RWPE2 (cell line): ENCODE measurements at regions not wholly inside any gene's neighbourhood (a gene's known extent, or its start where the extent isn't known, plus 50 kb on each side); places are given as distances from the start of the nearest gene placed in this dataset.

ENCODE experiments used
- ATAC-seq: fragments of 200-7000 bp; cut with Tn5 transposase; 3 replicates; pipeline ENCODE4 v1.9.1; 2021; ENCODE audit warnings: low read depth
- DNase-seq: peaks from one replicate; pipeline ENCODE4 v3.0.0-alpha.2; 2020; ENCODE audit warnings: low spot score
- H3K27ac ChIP-seq: fragments of 450-650 bp; 2 replicates; pipeline ENCODE4 v1.5.1; 2017; ENCODE audit warnings: mild to moderate bottlenecking; ENCODE audit not compliant: poor library complexity, severe bottlenecking
- H3K27me3 ChIP-seq: fragments of 250-450 bp; sonication (Bioruptor Pico); 2 replicates; pipeline ENCODE4 v1.5.1; 2021; ENCODE audit warnings: mild to moderate bottlenecking, moderate library complexity; ENCODE audit not compliant: insufficient read depth, poor library complexity, severe bottlenecking
- H3K36me3 ChIP-seq: fragments of 250-450 bp; sonication (Bioruptor Pico); 2 replicates; pipeline ENCODE4 v1.5.1; 2020; ENCODE audit warnings: low read depth, mild to moderate bottlenecking, moderate library complexity
- H3K4me1 ChIP-seq: fragments of 250-450 bp; sonication (Bioruptor Pico); 2 replicates; pipeline ENCODE4 v1.5.1; 2021; ENCODE audit warnings: mild to moderate bottlenecking, moderate library complexity; ENCODE audit not compliant: insufficient read depth, poor library complexity, severe bottlenecking
- H3K4me3 ChIP-seq: fragments of 250-450 bp; sonication (Bioruptor Pico); 2 replicates; pipeline ENCODE4 v1.5.1; 2021; ENCODE audit warnings: mild to moderate bottlenecking, moderate library complexity; ENCODE audit not compliant: severe bottlenecking
- H3K9me3 ChIP-seq: fragments of 250-450 bp; sonication (Bioruptor Pico); 2 replicates; pipeline ENCODE4 v1.5.1; 2021; ENCODE audit warnings: mild to moderate bottlenecking, moderate library complexity; ENCODE audit not compliant: severe bottlenecking
- TF ChIP-seq, protein P1 (sequence below): fragments of 450-650 bp; IDR thresholded peaks from one replicate; pipeline ENCODE4 v1.5.1; 2017; ENCODE audit warnings: mild to moderate bottlenecking, moderate library complexity; ENCODE audit not compliant: poor library complexity, severe bottlenecking

- H3K27ac ChIP-seq, result no peak overlapping the region
- H3K36me3 ChIP-seq, result no peaks in the 10 kb centered on the region
- DNase-seq, result no peak
- TF ChIP-seq, protein P1, sequence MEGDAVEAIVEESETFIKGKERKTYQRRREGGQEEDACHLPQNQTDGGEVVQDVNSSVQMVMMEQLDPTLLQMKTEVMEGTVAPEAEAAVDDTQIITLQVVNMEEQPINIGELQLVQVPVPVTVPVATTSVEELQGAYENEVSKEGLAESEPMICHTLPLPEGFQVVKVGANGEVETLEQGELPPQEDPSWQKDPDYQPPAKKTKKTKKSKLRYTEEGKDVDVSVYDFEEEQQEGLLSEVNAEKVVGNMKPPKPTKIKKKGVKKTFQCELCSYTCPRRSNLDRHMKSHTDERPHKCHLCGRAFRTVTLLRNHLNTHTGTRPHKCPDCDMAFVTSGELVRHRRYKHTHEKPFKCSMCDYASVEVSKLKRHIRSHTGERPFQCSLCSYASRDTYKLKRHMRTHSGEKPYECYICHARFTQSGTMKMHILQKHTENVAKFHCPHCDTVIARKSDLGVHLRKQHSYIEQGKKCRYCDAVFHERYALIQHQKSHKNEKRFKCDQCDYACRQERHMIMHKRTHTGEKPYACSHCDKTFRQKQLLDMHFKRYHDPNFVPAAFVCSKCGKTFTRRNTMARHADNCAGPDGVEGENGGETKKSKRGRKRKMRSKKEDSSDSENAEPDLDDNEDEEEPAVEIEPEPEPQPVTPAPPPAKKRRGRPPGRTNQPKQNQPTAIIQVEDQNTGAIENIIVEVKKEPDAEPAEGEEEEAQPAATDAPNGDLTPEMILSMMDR, result no peak
- no peaks in the 10 kb centered on the region for H3K9me3 ChIP-seq
- no peaks in the 10 kb centered on the region for H3K27me3 ChIP-seq
- H3K4me3 ChIP-seq, result no peak overlapping the region
- no peaks in the 10 kb centered on the region for H3K4me1 ChIP-seq
- no peak for ATAC-seq
These were observed 1217.7 kb downstream of the EPHA7 start for GRCh38 chr6:92201618-92202017.

- DNase-seq (no peak), ATAC-seq (no peak)
- Histone ChIP-seq H3K4me3 (no peak overlapping the region), H3K4me1 (no peaks in the 10 kb centered on the region), H3K27me3 (no peaks in the 10 kb centered on the region), H3K27ac (no peak overlapping the region), H3K9me3 (no peaks in the 10 kb centered on the region), H3K36me3 (no peaks in the 10 kb centered on the region)
- TF ChIP-seq, protein P1, result no peak
These were observed 1223.0 kb downstream of the EPHA7 start for GRCh38 chr6:92196325-92196724.

GRCh38 chr6:92195796-92196195 lies 1223.6 kb downstream of the EPHA7 start:
- TF ChIP-seq, protein P1, result no peak
- no peaks in the 10 kb centered on the region for H3K36me3 ChIP-seq
- H3K9me3 ChIP-seq, result no peaks in the 10 kb centered on the region
- no peak for ATAC-seq
- no peaks in the 10 kb centered on the region for H3K27me3 ChIP-seq
- H3K4me3 ChIP-seq, result no peak overlapping the region
- DNase-seq, result no peak
- no peaks in the 10 kb centered on the region for H3K4me1 ChIP-seq
- no peak overlapping the region for H3K27ac ChIP-seq

- Histone ChIP-seq H3K27ac (no peak overlapping the region), H3K9me3 (no peaks in the 10 kb centered on the region), H3K27me3 (no peaks in the 10 kb centered on the region), H3K4me3 (no peak overlapping the region), H3K4me1 (peaks cover 3% of the 10 kb centered on the region), H3K36me3 (no peaks in the 10 kb centered on the region)
- TF ChIP-seq, protein P1, result no peak
- ATAC-seq, result no peak
- DNase-seq, result no peak
These were observed 1231.3 kb downstream of the EPHA7 start for GRCh38 chr6:92188016-92188415.

DNA sequence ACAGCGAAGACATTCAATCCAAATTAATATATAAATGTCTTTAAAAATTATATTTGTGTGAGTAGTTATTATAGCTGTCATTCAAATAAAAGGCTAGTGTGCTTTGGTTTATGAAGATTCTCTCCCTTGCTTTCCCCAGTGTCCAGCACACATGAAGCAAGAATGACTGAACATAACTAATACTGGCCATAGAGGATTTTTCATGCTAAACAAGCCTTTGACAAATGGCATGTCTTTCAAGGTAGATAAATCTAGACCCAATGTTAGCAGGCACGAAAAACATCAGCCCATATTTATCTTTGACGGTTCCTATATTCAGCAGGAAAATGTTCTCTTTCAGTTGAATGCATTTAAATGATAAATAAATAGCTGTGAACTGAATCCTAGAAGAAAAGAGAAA lies 1234.4 kb downstream of the EPHA7 start:
- Histone ChIP-seq H3K36me3 (no peaks in the 10 kb centered on the region), H3K27ac (no peak overlapping the region)
- no peak for DNase-seq

More for the DNA sequence above, 1234.4 kb downstream of the EPHA7 start:
- ATAC-seq, result no peak
- no peaks in the 10 kb centered on the region for H3K27me3 ChIP-seq
- TF ChIP-seq, protein P1, result no peak
- H3K4me1 ChIP-seq, result peaks cover 3% of the 10 kb centered on the region
- H3K9me3 ChIP-seq, result no peaks in the 10 kb centered on the region
- no peak overlapping the region for H3K4me3 ChIP-seq
